ENCODE measurements at regions not wholly inside any gene's neighbourhood (a gene's known extent, or its start where the extent isn't known, plus 50 kb on each side); places are given as distances from the start of the nearest gene placed in this dataset.

DNA sequence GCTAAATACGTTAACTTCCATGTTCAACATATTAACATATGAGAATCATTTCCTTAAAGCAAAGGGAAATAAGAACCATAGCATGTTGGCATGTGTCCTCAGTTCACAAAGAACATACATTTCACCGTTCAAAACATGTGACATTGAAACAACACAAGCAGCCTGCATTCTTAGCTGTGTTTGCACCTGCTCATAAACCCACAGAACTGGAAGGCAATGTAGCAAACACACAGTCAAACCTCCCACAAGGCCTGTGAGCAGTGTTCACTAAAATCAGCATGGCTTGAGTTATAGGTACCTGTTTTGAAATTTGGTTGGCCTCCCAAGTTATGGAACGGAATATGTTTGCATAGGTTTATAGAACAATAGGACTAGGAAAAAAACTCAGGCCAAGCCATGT is 504.9 kb upstream of the AMELY start:
- TF ChIP-seq, protein P1, sequence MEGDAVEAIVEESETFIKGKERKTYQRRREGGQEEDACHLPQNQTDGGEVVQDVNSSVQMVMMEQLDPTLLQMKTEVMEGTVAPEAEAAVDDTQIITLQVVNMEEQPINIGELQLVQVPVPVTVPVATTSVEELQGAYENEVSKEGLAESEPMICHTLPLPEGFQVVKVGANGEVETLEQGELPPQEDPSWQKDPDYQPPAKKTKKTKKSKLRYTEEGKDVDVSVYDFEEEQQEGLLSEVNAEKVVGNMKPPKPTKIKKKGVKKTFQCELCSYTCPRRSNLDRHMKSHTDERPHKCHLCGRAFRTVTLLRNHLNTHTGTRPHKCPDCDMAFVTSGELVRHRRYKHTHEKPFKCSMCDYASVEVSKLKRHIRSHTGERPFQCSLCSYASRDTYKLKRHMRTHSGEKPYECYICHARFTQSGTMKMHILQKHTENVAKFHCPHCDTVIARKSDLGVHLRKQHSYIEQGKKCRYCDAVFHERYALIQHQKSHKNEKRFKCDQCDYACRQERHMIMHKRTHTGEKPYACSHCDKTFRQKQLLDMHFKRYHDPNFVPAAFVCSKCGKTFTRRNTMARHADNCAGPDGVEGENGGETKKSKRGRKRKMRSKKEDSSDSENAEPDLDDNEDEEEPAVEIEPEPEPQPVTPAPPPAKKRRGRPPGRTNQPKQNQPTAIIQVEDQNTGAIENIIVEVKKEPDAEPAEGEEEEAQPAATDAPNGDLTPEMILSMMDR (IDR thresholded peaks at IDR 0.05; ENCODE audit: borderline replicate concordance, extremely low read depth, low read length, poor library complexity, severe bottlenecking): no peak
- no peak for TF ChIP-seq EZH2 (IDR thresholded peaks at IDR 0.05; ENCODE audit: borderline replicate concordance, low read depth, low read length, severe bottlenecking)
